G401 (cell line): ENCODE measurements at regions not wholly inside any gene's neighbourhood (a gene's known extent, or its start where the extent isn't known, plus 50 kb on each side); places are given as distances from the start of the nearest gene placed in this dataset.

Experiments
- DNase-seq: peaks from one replicate; pipeline ENCODE4 v3.0.0-alpha.2; 2015; ENCODE audit warnings: low spot score
- in situ Hi-C: cut with HindIII; loops from 2 replicates; pipeline ENCODE4 v1.10.0; 2016; ENCODE audit warnings: low sequenced_read_pairs, mixed read lengths

- in situ Hi-C loops, result no loop called here
- no peak for DNase-seq
These were observed 596.4 kb downstream of the MID1IP1 start for GRCh38 chrX:39397561-39398199.

GRCh38 chrX:39398215-39398962, 597.1 kb downstream of the MID1IP1 start:
- in situ Hi-C loops, result no loop called here

GRCh38 chrX:39398963-39399261, 597.7 kb downstream of the MID1IP1 start:
- in situ Hi-C loops, result no loop called here
- DNase-seq, result no peak

More at GRCh38 chrX:39398215-39398962, 597.1 kb downstream of the MID1IP1 start:
- DNase-seq, result no peak

- no peak for DNase-seq
- in situ Hi-C loops, result no loop called here
These were observed 598.1 kb downstream of the MID1IP1 start for GRCh38 chrX:39399387-39399786.

GRCh38 chrX:39401483-39402110, 600.3 kb downstream of the MID1IP1 start:
- no peak for DNase-seq
- in situ Hi-C loops, result no loop called here

- in situ Hi-C loops, result no loop called here
- no peak for DNase-seq
These were observed 600.9 kb downstream of the MID1IP1 start for GRCh38 chrX:39402158-39402557.

GRCh38 chrX:39406799-39407198, 605.5 kb downstream of the MID1IP1 start:
- in situ Hi-C loops, result no loop called here

GRCh38 chrX:39409246-39409917, 608.1 kb downstream of the MID1IP1 start:
- DNase-seq, result no peak
- in situ Hi-C loops, result no loop called here

More at GRCh38 chrX:39406799-39407198, 605.5 kb downstream of the MID1IP1 start:
- DNase-seq, result no peak

- in situ Hi-C loops, result no loop called here
- DNase-seq, result no peak
These were observed 613.1 kb downstream of the MID1IP1 start for GRCh38 chrX:39414290-39414854.

- no peak for DNase-seq
- in situ Hi-C loops, result no loop called here
These were observed 615.4 kb downstream of the MID1IP1 start for GRCh38 chrX:39416547-39417260.

GRCh38 chrX:39418254-39418704, 617.0 kb downstream of the MID1IP1 start:
- in situ Hi-C loops, result no loop called here
- DNase-seq, result no peak

- peak; percentile 50 for DNase-seq
- in situ Hi-C loops, result no loop called here
These were observed 617.7 kb downstream of the MID1IP1 start for GRCh38 chrX:39418731-39419638.

- no peak for DNase-seq
- in situ Hi-C loops, result no loop called here
These were observed 619.7 kb downstream of the MID1IP1 start for GRCh38 chrX:39421006-39421405.

- in situ Hi-C loops, result no loop called here
- no peak for DNase-seq
These were observed 624.0 kb downstream of the MID1IP1 start for GRCh38 chrX:39425124-39425806.

GRCh38 chrX:39426101-39426500, 624.8 kb downstream of the MID1IP1 start:
- in situ Hi-C loops, result no loop called here
- no peak for DNase-seq

GRCh38 chrX:39427492-39427891, 626.2 kb downstream of the MID1IP1 start:
- in situ Hi-C loops, result no loop called here
- DNase-seq, result no peak

- DNase-seq, result no peak
- in situ Hi-C loops, result no loop called here
These were observed 626.6 kb downstream of the MID1IP1 start for GRCh38 chrX:39427906-39428305.

- no peak for DNase-seq
- in situ Hi-C loops, result no loop called here
These were observed 629.3 kb downstream of the MID1IP1 start for GRCh38 chrX:39430551-39430950.
